Sigmoid colon (tissue), 4 donors: ENCODE measurements at regions not wholly inside any gene's neighbourhood (a gene's known extent, or its start where the extent isn't known, plus 50 kb on each side); places are given as distances from the start of the nearest gene placed in this dataset.

ENCODE experiments used
- POLR2A ChIP-seq, 2 donors: fragments of 450-650 bp; IDR thresholded peaks; one replicate each; pipeline ENCODE4 v1.6.1; 2016; ENCODE audit warnings: antibody characterized with exemption in 2 of 2, mild to moderate bottlenecking in 2 of 2, moderate library complexity in 2 of 2
- POLR2AphosphoS5 ChIP-seq, 4 donors: sonication (generic); formaldehyde crosslinking; IDR thresholded peaks; one replicate each; pipeline ENCODE4 v1.6.1; 2017; ENCODE audit warnings: antibody characterized with exemption in 4 of 4
- TF ChIP-seq, protein P1 (sequence below), 4 experiments: fragments of 450-650 bp in 3 of 4; fragments of 200-600 bp in 1 of 4; IDR thresholded peaks; one replicate each; pipeline ENCODE4 v1.5.1; 2016 to 2019; ENCODE audit warnings: antibody characterized with exemption in 4 of 4, mild to moderate bottlenecking in 3 of 4, moderate library complexity in 2 of 4

DNA sequence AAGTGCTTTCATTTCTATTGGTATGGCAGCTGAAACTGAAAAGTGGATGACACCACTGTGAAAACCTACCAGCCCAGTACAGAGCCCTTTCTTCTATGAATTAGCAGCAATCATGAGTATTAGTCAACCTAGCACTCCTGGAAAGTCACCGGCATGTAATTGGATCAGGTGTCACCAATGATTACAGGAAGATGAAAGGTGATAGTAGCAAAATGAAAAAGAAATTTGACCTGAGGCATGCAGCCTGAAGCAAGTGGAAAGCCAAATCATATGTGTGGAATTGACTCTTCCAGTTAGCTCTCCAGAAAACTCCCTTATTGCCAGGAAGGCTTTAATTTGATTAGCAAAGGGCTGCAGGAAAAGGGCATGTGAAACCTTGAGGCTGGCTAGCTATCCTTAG lies 81.2 kb upstream of the NAA35 start:
- TF ChIP-seq, protein P1, sequence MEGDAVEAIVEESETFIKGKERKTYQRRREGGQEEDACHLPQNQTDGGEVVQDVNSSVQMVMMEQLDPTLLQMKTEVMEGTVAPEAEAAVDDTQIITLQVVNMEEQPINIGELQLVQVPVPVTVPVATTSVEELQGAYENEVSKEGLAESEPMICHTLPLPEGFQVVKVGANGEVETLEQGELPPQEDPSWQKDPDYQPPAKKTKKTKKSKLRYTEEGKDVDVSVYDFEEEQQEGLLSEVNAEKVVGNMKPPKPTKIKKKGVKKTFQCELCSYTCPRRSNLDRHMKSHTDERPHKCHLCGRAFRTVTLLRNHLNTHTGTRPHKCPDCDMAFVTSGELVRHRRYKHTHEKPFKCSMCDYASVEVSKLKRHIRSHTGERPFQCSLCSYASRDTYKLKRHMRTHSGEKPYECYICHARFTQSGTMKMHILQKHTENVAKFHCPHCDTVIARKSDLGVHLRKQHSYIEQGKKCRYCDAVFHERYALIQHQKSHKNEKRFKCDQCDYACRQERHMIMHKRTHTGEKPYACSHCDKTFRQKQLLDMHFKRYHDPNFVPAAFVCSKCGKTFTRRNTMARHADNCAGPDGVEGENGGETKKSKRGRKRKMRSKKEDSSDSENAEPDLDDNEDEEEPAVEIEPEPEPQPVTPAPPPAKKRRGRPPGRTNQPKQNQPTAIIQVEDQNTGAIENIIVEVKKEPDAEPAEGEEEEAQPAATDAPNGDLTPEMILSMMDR (IDR thresholded peaks at IDR 0.05), result no peak
- TF ChIP-seq POLR2A (IDR thresholded peaks at IDR 0.05) (no peak), POLR2AphosphoS5 (IDR thresholded peaks at IDR 0.05) (no peak)
